GM19438 (cell line): ENCODE measurements at regions not wholly inside any gene's neighbourhood (a gene's known extent, or its start where the extent isn't known, plus 50 kb on each side); places are given as distances from the start of the nearest gene placed in this dataset.

ENCODE experiments used
- ATAC-seq: cut with Tn5 transposase; IDR thresholded peaks from one replicate; pipeline ENCODE4 v1.9.1; 2021; ENCODE audit warnings: low read depth; ENCODE audit not compliant: unreplicated experiment

- peak; percentile 86 for ATAC-seq
Measured at GRCh38 chr6:166106076-166106686, 61.5 kb downstream of the TBXT start.

GRCh38 chr6:166105341-166106075 is 62.1 kb downstream of the TBXT start:
- no peak for ATAC-seq

GRCh38 chr6:166104872-166105271 is 62.8 kb downstream of the TBXT start:
- ATAC-seq, result no peak

GRCh38 chr6:166104107-166104506 is 63.5 kb downstream of the TBXT start:
- no peak for ATAC-seq

- ATAC-seq, result no peak
Measured at GRCh38 chr6:166101819-166102419, 65.7 kb downstream of the TBXT start.

- peak; percentile 94 for ATAC-seq
Measured at GRCh38 chr6:166097914-166098522, 69.6 kb downstream of the TBXT start.

- no peak for ATAC-seq
Measured at GRCh38 chr6:166087852-166088251, 79.8 kb downstream of the TBXT start.

GRCh38 chr6:166087246-166087645 is 80.4 kb downstream of the TBXT start:
- ATAC-seq, result no peak

- ATAC-seq, result no peak
Measured at GRCh38 chr6:166085500-166085899, 82.2 kb downstream of the TBXT start.

- ATAC-seq, result no peak
Measured at GRCh38 chr6:166084951-166085350, 82.7 kb downstream of the TBXT start.

- ATAC-seq, result no peak
Measured at GRCh38 chr6:166079841-166080240, 87.8 kb downstream of the TBXT start.

- no peak for ATAC-seq
Measured at GRCh38 chr6:166078294-166078693, 89.4 kb downstream of the TBXT start.

- no peak for ATAC-seq
Measured at GRCh38 chr6:166076625-166077024, 91.0 kb downstream of the TBXT start.

GRCh38 chr6:166075925-166076324 is 91.7 kb downstream of the TBXT start:
- no peak for ATAC-seq

- ATAC-seq, result no peak
Measured at GRCh38 chr6:166075186-166075585, 92.5 kb downstream of the TBXT start.

- no peak for ATAC-seq
Measured at GRCh38 chr6:166073082-166073481, 94.6 kb downstream of the TBXT start.

- ATAC-seq, result no peak
Measured at GRCh38 chr6:166068768-166069167, 98.9 kb downstream of the TBXT start.

- ATAC-seq, result no peak
Measured at GRCh38 chr6:166058064-166058739, 109.4 kb downstream of the TBXT start.

- ATAC-seq, result no peak
Measured at GRCh38 chr6:166057431-166057830, 110.2 kb downstream of the TBXT start.

GRCh38 chr6:166056637-166057036 is 111.0 kb downstream of the TBXT start:
- ATAC-seq, result no peak

GRCh38 chr6:166055801-166056200 is 111.8 kb downstream of the TBXT start:
- ATAC-seq, result no peak
